Putamen (tissue), 1 donor: ENCODE measurements at regions not wholly inside any gene's neighbourhood (a gene's known extent, or its start where the extent isn't known, plus 50 kb on each side); places are given as distances from the start of the nearest gene placed in this dataset.
A peak's percentile ranks its signal among the peaks of the same experiment; 100 is the strongest.
"Not testable (repeated sequence)": the region's sequence is repeated elsewhere in the genome, so short reads cannot be mapped to it uniquely, and the experiment has no call there.

ENCODE experiments used
- DNase-seq: peaks from one replicate; pipeline ENCODE4 v3.0.0-alpha.2; 2016; ENCODE audit warnings: low spot score

GRCh38 chr7:32762925-32763293 is 128.7 kb downstream of the KBTBD2 start:
- no peak for DNase-seq

GRCh38 chr7:32762206-32762924 is 129.2 kb downstream of the KBTBD2 start:
- not testable (repeated sequence) for DNase-seq

- DNase-seq, result no peak
Observed at GRCh38 chr7:32761451-32762205, 129.9 kb downstream of the KBTBD2 start.

GRCh38 chr7:32760755-32761154 is 130.8 kb downstream of the KBTBD2 start:
- not testable (repeated sequence) for DNase-seq

- not testable (repeated sequence) for DNase-seq
Observed at GRCh38 chr7:32759859-32760258, 131.7 kb downstream of the KBTBD2 start.

GRCh38 chr7:32753872-32754271 is 137.7 kb downstream of the KBTBD2 start:
- not testable (repeated sequence) for DNase-seq

GRCh38 chr7:32748337-32748736 is 143.2 kb downstream of the KBTBD2 start:
- DNase-seq, result not testable (repeated sequence)

- DNase-seq, result not testable (repeated sequence)
Observed at GRCh38 chr7:32747443-32748148, 144.0 kb downstream of the KBTBD2 start.

- DNase-seq, result not testable (repeated sequence)
Observed at GRCh38 chr7:32741853-32742476, 149.6 kb downstream of the KBTBD2 start.

GRCh38 chr7:32739749-32740148 is 151.8 kb downstream of the KBTBD2 start:
- DNase-seq, result not testable (repeated sequence)

GRCh38 chr7:32738390-32738789 is 153.2 kb downstream of the KBTBD2 start:
- not testable (repeated sequence) for DNase-seq

- DNase-seq, result not testable (repeated sequence)
Observed at GRCh38 chr7:32732767-32733166, 158.8 kb downstream of the KBTBD2 start.

GRCh38 chr7:32729335-32729675 is 162.3 kb downstream of the KBTBD2 start:
- DNase-seq, result not testable (repeated sequence)

GRCh38 chr7:32728412-32729334 is 162.9 kb downstream of the KBTBD2 start:
- peak; percentile 34 for DNase-seq

GRCh38 chr7:32727483-32728411 is 163.8 kb downstream of the KBTBD2 start:
- DNase-seq, result not testable (repeated sequence)

- DNase-seq, result not testable (repeated sequence)
Observed at GRCh38 chr7:32722837-32723236, 168.7 kb downstream of the KBTBD2 start.

- no peak for DNase-seq
Observed at GRCh38 chr7:32694182-32694581, 197.4 kb downstream of the KBTBD2 start.

GRCh38 chr7:32691965-32692815 is 196.9 kb downstream of the AVL9 start:
- DNase-seq, result peak; percentile 33

GRCh38 chr7:32688092-32688491 is 192.8 kb downstream of the AVL9 start:
- not testable (repeated sequence) for DNase-seq
